ENCODE measurements at regions not wholly inside any gene's neighbourhood (a gene's known extent, or its start where the extent isn't known, plus 50 kb on each side); places are given as distances from the start of the nearest gene placed in this dataset.

DNA sequence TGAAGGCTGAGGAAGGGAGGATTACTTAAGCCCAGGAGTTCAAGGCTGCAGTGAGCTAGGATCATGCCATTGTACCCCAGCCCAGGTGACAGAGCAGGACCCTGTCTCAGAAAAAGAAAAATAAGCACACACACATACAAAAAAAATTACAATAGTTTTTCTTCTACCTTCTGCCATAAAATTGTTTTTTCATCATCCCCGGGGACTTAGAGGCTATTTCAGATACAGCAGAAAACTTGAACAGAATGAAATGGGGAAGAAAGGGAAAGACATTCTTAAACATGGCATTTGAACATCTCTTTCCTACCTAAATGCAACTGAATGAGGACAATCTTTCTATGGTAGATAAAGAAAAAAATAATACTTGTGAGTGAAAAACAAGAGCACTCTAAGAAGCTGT lies 109.1 kb downstream of the KCTD12 start:
- no peak for FAIRE-seq
- DNase-seq (ENCODE audit: low read depth, low spot score), result no peak
- TF ChIP-seq GATA2 (IDR thresholded peaks at IDR 0.05; ENCODE audit: insufficient read depth, insufficient read length, low read depth, low read length) (no peak), EZH2 (IDR thresholded peaks at IDR 0.05; ENCODE audit: borderline replicate concordance, low read depth, low read length, severe bottlenecking) (no peak)
- TF ChIP-seq, protein P1, sequence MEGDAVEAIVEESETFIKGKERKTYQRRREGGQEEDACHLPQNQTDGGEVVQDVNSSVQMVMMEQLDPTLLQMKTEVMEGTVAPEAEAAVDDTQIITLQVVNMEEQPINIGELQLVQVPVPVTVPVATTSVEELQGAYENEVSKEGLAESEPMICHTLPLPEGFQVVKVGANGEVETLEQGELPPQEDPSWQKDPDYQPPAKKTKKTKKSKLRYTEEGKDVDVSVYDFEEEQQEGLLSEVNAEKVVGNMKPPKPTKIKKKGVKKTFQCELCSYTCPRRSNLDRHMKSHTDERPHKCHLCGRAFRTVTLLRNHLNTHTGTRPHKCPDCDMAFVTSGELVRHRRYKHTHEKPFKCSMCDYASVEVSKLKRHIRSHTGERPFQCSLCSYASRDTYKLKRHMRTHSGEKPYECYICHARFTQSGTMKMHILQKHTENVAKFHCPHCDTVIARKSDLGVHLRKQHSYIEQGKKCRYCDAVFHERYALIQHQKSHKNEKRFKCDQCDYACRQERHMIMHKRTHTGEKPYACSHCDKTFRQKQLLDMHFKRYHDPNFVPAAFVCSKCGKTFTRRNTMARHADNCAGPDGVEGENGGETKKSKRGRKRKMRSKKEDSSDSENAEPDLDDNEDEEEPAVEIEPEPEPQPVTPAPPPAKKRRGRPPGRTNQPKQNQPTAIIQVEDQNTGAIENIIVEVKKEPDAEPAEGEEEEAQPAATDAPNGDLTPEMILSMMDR (IDR thresholded peaks at IDR 0.05; ENCODE audit: extremely low read depth in 1 of 2, insufficient read depth in 1 of 2, low read depth in 1 of 2, low read length in 2 of 2), result no peak
- TF ChIP-seq, protein P2, sequence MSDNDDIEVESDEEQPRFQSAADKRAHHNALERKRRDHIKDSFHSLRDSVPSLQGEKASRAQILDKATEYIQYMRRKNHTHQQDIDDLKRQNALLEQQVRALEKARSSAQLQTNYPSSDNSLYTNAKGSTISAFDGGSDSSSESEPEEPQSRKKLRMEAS (IDR thresholded peaks at IDR 0.05; ENCODE audit: insufficient read depth, insufficient read length), result no peak
- H3K4me1 ChIP-seq (ENCODE audit: control insufficient read depth, extremely low read depth, insufficient read depth, low read length), result no peaks in the 10 kb centered on the region
- ChIA-PET POLR2A (no interaction called here), CTCF (no interaction called here)
- no peak overlapping the region for H3K4me2 ChIP-seq (ENCODE audit: insufficient read depth, low read length)
- H2AFZ ChIP-seq (ENCODE audit: low read depth, low read length), result no peak overlapping the region
- no peaks in the 10 kb centered on the region for H3K9me1 ChIP-seq (replicated peaks; ENCODE audit: control insufficient read depth, extremely low read depth, insufficient read depth, low read length)
- no peaks in the 10 kb centered on the region for H3K9me3 ChIP-seq (replicated peaks; ENCODE audit: control insufficient read depth, insufficient read depth, low read length)
- BruUV-seq (replicated peaks), result no TSS peak
- no peak overlapping the region for H3K27ac ChIP-seq (ENCODE audit: insufficient read depth, low read depth, low read length)
- no peak overlapping the region for H3K9ac ChIP-seq (replicated peaks; ENCODE audit: extremely low read depth, insufficient read depth, low read length)
- H3K36me3 ChIP-seq (ENCODE audit: control insufficient read depth in 2 of 2, extremely low read depth in 1 of 2, insufficient read depth in 2 of 2, low read length in 2 of 2), result no peaks in the 10 kb centered on the region
- dilution Hi-C loops (cut with MboI; ENCODE audit: extremely low pct_ligation_motif_present, low sequenced_read_pairs) (no loop called here), intact Hi-C loops (cut with micrococcal nuclease) (no loop called here)
- H4K20me1 ChIP-seq (replicated peaks; ENCODE audit: control insufficient read depth, extremely low read depth, insufficient read depth, low read length), result no peaks in the 10 kb centered on the region
- H3K4me3 ChIP-seq (replicated peaks in 1 of 3; ENCODE audit: insufficient read depth in 1 of 3, low read depth in 1 of 3, low read length in 3 of 3), result no peak overlapping the region
- no peaks in the 10 kb centered on the region for H3K79me2 ChIP-seq (ENCODE audit: control insufficient read depth, insufficient read depth, low read length)
- no peaks in the 10 kb centered on the region for H3K27me3 ChIP-seq (ENCODE audit: control insufficient read depth in 2 of 2, insufficient read depth in 2 of 2, low read length in 2 of 2)

DNA sequence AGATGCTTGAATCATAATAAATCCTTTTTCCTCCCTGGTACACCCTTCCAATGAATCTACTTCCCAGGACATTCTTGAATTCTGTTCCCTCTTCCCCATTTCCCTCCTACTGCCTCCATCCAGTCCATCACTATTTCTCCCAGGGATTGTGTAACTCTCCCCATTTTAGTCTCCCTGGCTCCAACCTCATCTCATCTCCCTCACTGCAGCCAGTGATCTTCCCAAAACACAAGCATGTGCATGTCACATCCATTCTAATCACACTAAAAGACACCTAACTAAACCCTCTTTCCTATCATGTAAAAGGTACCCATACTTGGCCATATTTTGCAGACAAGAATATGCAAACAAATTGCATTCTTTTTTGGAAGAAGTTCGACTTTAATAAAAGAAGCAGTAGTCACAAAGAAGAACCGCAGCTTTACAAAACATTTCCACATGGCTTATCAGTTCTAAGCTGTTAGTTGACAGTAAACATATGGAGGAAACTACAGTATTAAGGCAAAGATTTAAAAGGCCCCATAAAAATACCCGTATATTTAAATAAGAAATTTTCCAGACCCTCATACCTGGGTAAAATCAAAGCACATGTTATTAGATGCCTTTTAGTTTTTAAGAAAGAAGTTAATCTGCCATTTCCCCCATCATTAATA lies 111.0 kb downstream of the KCTD12 start:
- CTCF ChIA-PET, result no interaction called here
- H3K79me2 ChIP-seq (ENCODE audit: control insufficient read depth, insufficient read depth, low read length), result no peaks in the 10 kb centered on the region
- dilution Hi-C loops (cut with MboI; ENCODE audit: extremely low pct_ligation_motif_present, low sequenced_read_pairs), result no loop called here
- POLR2A ChIA-PET, result interaction anchor here (0.5 kb wide), 1 partner anchor 561 kb away, joined by 7 read pairs; no protein-coding TSS in a partner anchor
- no peaks in the 10 kb centered on the region for H3K36me3 ChIP-seq (ENCODE audit: control insufficient read depth in 2 of 2, extremely low read depth in 1 of 2, insufficient read depth in 2 of 2, low read length in 2 of 2)
- no TSS peak for BruUV-seq (replicated peaks)
- DNase-seq (ENCODE audit: low read depth, low spot score) (no peak), FAIRE-seq (no peak)
- H3K9me3 ChIP-seq (replicated peaks; ENCODE audit: control insufficient read depth, insufficient read depth, low read length), result no peaks in the 10 kb centered on the region
- H3K4me1 ChIP-seq (ENCODE audit: control insufficient read depth, extremely low read depth, insufficient read depth, low read length), result no peaks in the 10 kb centered on the region
- H3K4me2 ChIP-seq (ENCODE audit: insufficient read depth, low read length), result no peak overlapping the region
- H3K9me1 ChIP-seq (replicated peaks; ENCODE audit: control insufficient read depth, extremely low read depth, insufficient read depth, low read length), result no peaks in the 10 kb centered on the region
- no peak overlapping the region for H3K27ac ChIP-seq (ENCODE audit: insufficient read depth, low read depth, low read length)
- no peak overlapping the region for H3K4me3 ChIP-seq (replicated peaks in 1 of 3; ENCODE audit: insufficient read depth in 1 of 3, low read depth in 1 of 3, low read length in 3 of 3)
- H4K20me1 ChIP-seq (replicated peaks; ENCODE audit: control insufficient read depth, extremely low read depth, insufficient read depth, low read length), result no peaks in the 10 kb centered on the region
- no peak overlapping the region for H3K9ac ChIP-seq (replicated peaks; ENCODE audit: extremely low read depth, insufficient read depth, low read length)
- H3K27me3 ChIP-seq (ENCODE audit: control insufficient read depth in 2 of 2, insufficient read depth in 2 of 2, low read length in 2 of 2), result no peaks in the 10 kb centered on the region
- H2AFZ ChIP-seq (ENCODE audit: low read depth, low read length), result no peak overlapping the region
- TF ChIP-seq, protein P2 (IDR thresholded peaks at IDR 0.05; ENCODE audit: insufficient read depth, insufficient read length), result no peak
- TF ChIP-seq FOS (IDR thresholded peaks at IDR 0.05; ENCODE audit: borderline replicate concordance, insufficient read depth, low read length), result no peak
- no peak for TF ChIP-seq EZH2 (IDR thresholded peaks at IDR 0.05; ENCODE audit: borderline replicate concordance, low read depth, low read length, severe bottlenecking)
- TF ChIP-seq POLR2AphosphoS5 (IDR thresholded peaks at IDR 0.05; ENCODE audit: insufficient read depth, low read depth, low read length), result no peak
- TF ChIP-seq POLR2A (IDR thresholded peaks at IDR 0.05; ENCODE audit: low read depth, low read length), result no peak
- TF ChIP-seq, protein P1 (IDR thresholded peaks at IDR 0.05; ENCODE audit: extremely low read depth in 1 of 2, insufficient read depth in 1 of 2, low read depth in 1 of 2, low read length in 2 of 2), result no peak
- no peak for TF ChIP-seq JUN (IDR thresholded peaks at IDR 0.05; ENCODE audit: borderline replicate concordance, insufficient read depth, insufficient read length, low read depth)
- TF ChIP-seq GATA2 (IDR thresholded peaks at IDR 0.05; ENCODE audit: insufficient read depth, insufficient read length, low read depth, low read length), result no peak
- TF ChIP-seq MYC (IDR thresholded peaks at IDR 0.05; ENCODE audit: low read depth, low read length), result no peak
- intact Hi-C loops (cut with micrococcal nuclease), result no loop called here

Measured in endothelial cell of umbilical vein (primary cell).